Parathyroid adenoma (tissue), 2 donors: ENCODE measurements at regions not wholly inside any gene's neighbourhood (a gene's known extent, or its start where the extent isn't known, plus 50 kb on each side); places are given as distances from the start of the nearest gene placed in this dataset.

Experiments
- H2AFZ ChIP-seq: fragments of 300-600 bp; sonication (generic); one replicate; pipeline ENCODE4 v1.7.0; 2017; ENCODE audit warnings: antibody characterized with exemption, mild to moderate bottlenecking
- H3K27ac ChIP-seq: fragments of 300-600 bp; sonication (generic); one replicate; pipeline ENCODE4 v1.7.0; 2017
- H3K27me3 ChIP-seq: fragments of 300-600 bp; sonication (generic); one replicate; pipeline ENCODE4 v1.7.0; 2017; ENCODE audit warnings: low read length; ENCODE audit not compliant: control insufficient read depth, insufficient read depth
- H3K36me3 ChIP-seq: fragments of 300-600 bp; sonication (generic); one replicate; pipeline ENCODE4 v1.7.0; 2017; ENCODE audit warnings: low read length; ENCODE audit not compliant: control insufficient read depth, insufficient read depth
- H3K4me1 ChIP-seq: fragments of 300-600 bp; sonication (generic); one replicate; pipeline ENCODE4 v1.7.0; 2017; ENCODE audit warnings: control low read depth
- H3K4me2 ChIP-seq: fragments of 300-600 bp; sonication (generic); one replicate; pipeline ENCODE4 v1.7.0; 2017; ENCODE audit warnings: low read length
- H3K4me3 ChIP-seq: fragments of 300-600 bp; sonication (generic); one replicate; pipeline ENCODE4 v1.7.0; 2017; ENCODE audit warnings: low read depth, low read length
- H3K79me2 ChIP-seq: fragments of 300-600 bp; sonication (generic); one replicate; pipeline ENCODE4 v1.7.0; 2017; ENCODE audit warnings: control low read depth
- H3K9ac ChIP-seq: fragments of 300-600 bp; sonication (generic); one replicate; pipeline ENCODE4 v1.7.0; 2017; ENCODE audit warnings: mild to moderate bottlenecking
- H3K9me3 ChIP-seq: fragments of 300-600 bp; sonication (generic); one replicate; pipeline ENCODE4 v1.7.0; 2017; ENCODE audit warnings: low read length; ENCODE audit not compliant: control insufficient read depth
- TF ChIP-seq, protein P1 (sequence below): fragments of 300-600 bp; sonication (generic); IDR thresholded peaks from one replicate; pipeline ENCODE4 v1.7.0; 2017; ENCODE audit warnings: antibody characterized with exemption, mild to moderate bottlenecking
- donor health status: primary hyperparathyroidism.

DNA sequence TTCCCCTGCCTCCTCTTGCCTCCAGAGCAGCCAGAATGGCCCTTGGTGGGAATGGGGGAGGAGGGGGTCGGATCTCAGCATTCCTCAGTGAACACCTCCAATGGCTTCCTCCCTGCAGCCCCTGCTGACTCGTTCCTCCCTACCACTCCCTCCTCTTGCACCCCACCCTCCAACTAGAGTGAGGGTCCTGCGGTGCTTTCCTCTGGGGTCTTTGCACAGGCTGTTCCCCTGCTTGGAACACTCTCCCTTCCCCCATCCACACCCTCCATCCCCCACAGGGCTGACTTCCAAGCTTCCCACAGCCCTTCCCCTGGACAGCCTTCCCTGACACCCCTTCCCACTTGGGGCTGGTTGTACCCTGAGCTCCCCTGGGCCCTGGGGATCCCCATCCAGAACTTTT lies 70.4 kb upstream of the NEK6 start:
- TF ChIP-seq, protein P1, sequence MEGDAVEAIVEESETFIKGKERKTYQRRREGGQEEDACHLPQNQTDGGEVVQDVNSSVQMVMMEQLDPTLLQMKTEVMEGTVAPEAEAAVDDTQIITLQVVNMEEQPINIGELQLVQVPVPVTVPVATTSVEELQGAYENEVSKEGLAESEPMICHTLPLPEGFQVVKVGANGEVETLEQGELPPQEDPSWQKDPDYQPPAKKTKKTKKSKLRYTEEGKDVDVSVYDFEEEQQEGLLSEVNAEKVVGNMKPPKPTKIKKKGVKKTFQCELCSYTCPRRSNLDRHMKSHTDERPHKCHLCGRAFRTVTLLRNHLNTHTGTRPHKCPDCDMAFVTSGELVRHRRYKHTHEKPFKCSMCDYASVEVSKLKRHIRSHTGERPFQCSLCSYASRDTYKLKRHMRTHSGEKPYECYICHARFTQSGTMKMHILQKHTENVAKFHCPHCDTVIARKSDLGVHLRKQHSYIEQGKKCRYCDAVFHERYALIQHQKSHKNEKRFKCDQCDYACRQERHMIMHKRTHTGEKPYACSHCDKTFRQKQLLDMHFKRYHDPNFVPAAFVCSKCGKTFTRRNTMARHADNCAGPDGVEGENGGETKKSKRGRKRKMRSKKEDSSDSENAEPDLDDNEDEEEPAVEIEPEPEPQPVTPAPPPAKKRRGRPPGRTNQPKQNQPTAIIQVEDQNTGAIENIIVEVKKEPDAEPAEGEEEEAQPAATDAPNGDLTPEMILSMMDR, result no peak
- H3K27me3 ChIP-seq, result no peaks in the 10 kb centered on the region
- no peak overlapping the region for H3K27ac ChIP-seq
- H3K4me1 ChIP-seq, result no peaks in the 10 kb centered on the region
- H3K36me3 ChIP-seq, result no peaks in the 10 kb centered on the region
- H2AFZ ChIP-seq, result no peak overlapping the region
- H3K9me3 ChIP-seq, result no peaks in the 10 kb centered on the region
- no peak overlapping the region for H3K4me2 ChIP-seq
- H3K79me2 ChIP-seq, result no peaks in the 10 kb centered on the region
- H3K9ac ChIP-seq, result no peak overlapping the region
- no peak overlapping the region for H3K4me3 ChIP-seq

- Histone ChIP-seq H3K9me3 (no peaks in the 10 kb centered on the region), H2AFZ (no peak overlapping the region), H3K27ac (no peak overlapping the region), H3K36me3 (no peaks in the 10 kb centered on the region), H3K4me2 (no peak overlapping the region), H3K79me2 (no peaks in the 10 kb centered on the region), H3K4me3 (no peak overlapping the region), H3K9ac (no peak overlapping the region), H3K27me3 (no peaks in the 10 kb centered on the region), H3K4me1 (no peaks in the 10 kb centered on the region)
- TF ChIP-seq, protein P1, result no peak
Observed at GRCh38 chr9:124188331-124189110, 69.2 kb upstream of the NEK6 start.

DNA sequence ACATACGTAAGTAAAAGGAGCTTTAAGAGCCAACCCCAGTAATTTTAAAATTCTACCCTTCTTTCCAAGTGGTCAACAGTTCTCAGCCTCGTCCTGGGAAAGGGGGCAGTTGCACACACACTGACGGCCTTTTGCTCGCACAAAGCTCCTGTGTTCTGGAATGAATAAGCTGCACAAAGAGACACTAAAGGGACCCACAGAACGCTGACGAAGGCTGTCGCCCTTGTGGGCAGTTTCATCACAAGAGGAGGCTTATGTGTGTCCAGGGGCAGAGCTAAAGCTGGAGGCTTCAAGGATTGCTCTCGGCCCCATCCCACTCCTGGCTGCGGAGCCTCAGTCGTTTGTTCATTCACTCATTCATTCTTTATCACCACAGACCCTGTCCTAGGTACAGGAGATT lies 67.0 kb upstream of the NEK6 start:
- no peaks in the 10 kb centered on the region for H3K79me2 ChIP-seq
- H3K9me3 ChIP-seq, result no peaks in the 10 kb centered on the region
- H2AFZ ChIP-seq, result no peak overlapping the region
- TF ChIP-seq, protein P1, result no peak
- H3K4me3 ChIP-seq, result no peak overlapping the region
- H3K27ac ChIP-seq, result no peak overlapping the region
- no peak overlapping the region for H3K9ac ChIP-seq
- no peaks in the 10 kb centered on the region for H3K4me1 ChIP-seq
- no peak overlapping the region for H3K4me2 ChIP-seq
- no peaks in the 10 kb centered on the region for H3K36me3 ChIP-seq
- no peaks in the 10 kb centered on the region for H3K27me3 ChIP-seq

GRCh38 chr9:124191691-124192395 lies 65.9 kb upstream of the NEK6 start:
- Histone ChIP-seq H3K4me2 (no peak overlapping the region), H3K9ac (no peak overlapping the region), H3K4me1 (no peaks in the 10 kb centered on the region), H3K36me3 (no peaks in the 10 kb centered on the region), H3K27me3 (no peaks in the 10 kb centered on the region), H3K4me3 (no peak overlapping the region), H3K9me3 (no peaks in the 10 kb centered on the region), H2AFZ (no peak overlapping the region), H3K27ac (no peak overlapping the region), H3K79me2 (no peaks in the 10 kb centered on the region)
- TF ChIP-seq, protein P1, result no peak
